GM19438 (cell line): ENCODE measurements at regions not wholly inside any gene's neighbourhood (a gene's known extent, or its start where the extent isn't known, plus 50 kb on each side); places are given as distances from the start of the nearest gene placed in this dataset.
A peak's percentile ranks its signal among the peaks of the same experiment; 100 is the strongest.

Source experiments
- ATAC-seq: cut with Tn5 transposase; IDR thresholded peaks from one replicate; pipeline ENCODE4 v1.9.1; 2021; ENCODE audit warnings: low read depth; ENCODE audit not compliant: unreplicated experiment

DNA sequence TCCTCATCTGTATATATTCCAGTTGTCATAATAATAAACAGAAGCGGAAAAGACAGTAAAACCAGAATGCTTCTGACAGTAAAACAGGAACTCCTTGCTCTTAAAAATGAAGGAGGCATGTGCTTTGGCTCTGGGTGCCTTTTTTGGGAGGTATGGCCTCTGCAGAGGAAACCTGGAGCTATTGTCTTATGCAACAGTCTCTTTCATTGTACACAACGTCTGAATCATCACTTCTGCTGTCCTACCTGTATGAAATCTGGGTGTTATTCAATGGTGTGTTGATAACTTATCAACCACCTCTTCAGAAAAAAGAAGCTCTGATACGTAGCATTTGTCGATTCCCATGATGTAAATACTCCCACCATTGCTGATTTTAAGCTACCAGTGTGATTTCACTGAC, 64.8 kb downstream of the CDCA7 start:
- ATAC-seq, result no peak

DNA sequence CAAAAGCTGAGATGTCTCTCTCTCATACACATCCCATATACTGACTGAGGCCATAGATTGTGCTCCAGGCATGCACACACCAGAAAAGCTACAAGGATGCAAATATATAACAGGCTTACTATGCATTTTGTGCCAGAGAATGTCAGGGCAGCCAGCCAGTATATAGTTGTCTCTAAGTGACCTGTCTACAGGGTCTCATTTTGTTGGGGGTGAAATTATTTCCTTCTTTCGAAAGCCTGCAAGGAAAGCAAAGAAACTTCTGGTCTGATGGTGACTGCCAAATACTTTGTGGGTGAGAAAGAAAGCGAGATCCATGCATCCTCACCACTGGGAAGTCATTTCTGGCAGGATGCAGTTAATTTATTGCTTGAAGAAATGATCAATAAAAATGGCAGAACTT, 70.2 kb downstream of the CDCA7 start:
- ATAC-seq, result no peak

- ATAC-seq, result no peak
Measured at GRCh38 chr2:173427887-173428668, 73.4 kb downstream of the CDCA7 start.

GRCh38 chr2:173431191-173431590, 76.5 kb downstream of the CDCA7 start:
- no peak for ATAC-seq

DNA sequence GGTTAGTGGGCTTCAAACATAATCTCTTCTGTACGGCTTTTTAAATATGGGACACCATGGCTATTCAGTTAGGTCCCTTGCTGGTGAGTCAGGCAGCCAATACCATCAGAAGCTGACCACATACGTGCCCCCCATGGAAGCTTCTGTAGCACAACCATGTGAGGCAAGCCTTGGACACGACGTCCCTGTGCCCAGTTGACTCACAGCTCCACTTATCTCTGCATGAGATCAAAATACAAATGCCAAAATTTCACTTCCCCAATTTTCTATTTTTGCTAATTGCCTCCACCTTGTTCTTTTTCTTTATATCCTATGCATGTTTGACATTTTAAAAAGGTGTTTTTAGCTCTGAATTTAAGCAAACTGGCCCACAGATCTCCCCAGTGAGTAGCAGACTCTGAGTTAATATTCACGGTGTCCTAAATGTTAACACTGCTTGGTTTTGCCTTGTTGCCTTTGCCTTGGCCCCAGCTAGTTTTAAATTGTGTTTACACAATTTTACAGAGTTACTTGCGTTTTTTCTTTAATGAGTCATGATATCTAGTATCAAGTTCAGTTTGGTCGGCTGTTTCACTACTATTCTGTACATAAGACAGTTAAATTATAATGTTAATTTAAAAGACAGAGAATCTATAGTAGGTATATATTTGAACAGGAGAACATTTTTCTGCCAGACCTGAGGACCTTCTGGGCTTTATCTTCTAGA, 77.5 kb downstream of the CDCA7 start:
- ATAC-seq, result no peak

GRCh38 chr2:173434762-173435569, 80.3 kb downstream of the CDCA7 start:
- no peak for ATAC-seq

DNA sequence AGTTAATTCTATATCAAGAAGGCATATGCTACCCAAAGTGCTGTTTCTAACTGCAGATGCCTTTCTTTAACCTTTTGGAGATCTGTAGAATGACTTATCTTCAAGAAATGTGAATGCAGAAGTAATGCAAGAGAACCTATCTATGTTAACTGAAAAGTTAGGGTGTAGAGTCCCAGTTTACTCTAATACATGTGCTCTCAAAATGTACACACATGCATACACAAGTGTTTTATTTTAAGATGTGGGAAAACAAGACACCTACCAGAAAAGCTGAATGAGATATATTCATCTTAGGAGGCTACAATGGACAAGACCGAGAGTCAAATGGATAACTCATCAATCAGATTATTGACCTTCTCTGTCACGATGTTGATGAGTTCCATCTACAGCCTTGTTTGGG, 80.9 kb downstream of the CDCA7 start:
- ATAC-seq, result no peak

- ATAC-seq, result no peak
Measured at GRCh38 chr2:173436088-173436487, 81.4 kb downstream of the CDCA7 start.

DNA sequence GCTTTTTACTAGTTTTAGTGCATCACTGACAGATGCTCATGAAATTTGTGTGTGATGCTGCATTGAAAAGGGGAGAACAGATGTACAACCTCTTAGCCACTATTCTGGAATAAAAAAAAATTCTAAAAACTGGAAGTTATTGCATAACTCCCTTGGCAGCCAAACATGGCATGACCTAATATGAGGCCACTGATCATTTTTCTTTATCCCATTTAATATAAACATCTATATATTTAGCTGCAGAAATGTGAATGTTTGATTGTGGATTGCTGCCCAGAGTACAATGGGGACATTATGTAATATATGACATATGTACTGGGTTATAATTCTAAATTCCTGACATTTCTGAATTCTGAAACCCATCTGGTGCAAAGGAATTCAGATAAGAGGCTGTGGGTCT, 86.5 kb downstream of the CDCA7 start:
- ATAC-seq, result no peak

GRCh38 chr2:173442542-173442941, 87.9 kb downstream of the CDCA7 start:
- no peak for ATAC-seq

- ATAC-seq, result no peak
Measured at GRCh38 chr2:173446722-173447121, 92.0 kb downstream of the CDCA7 start.

- peak; percentile 87 for ATAC-seq
Measured at GRCh38 chr2:173448938-173449471, 94.3 kb downstream of the CDCA7 start.

DNA sequence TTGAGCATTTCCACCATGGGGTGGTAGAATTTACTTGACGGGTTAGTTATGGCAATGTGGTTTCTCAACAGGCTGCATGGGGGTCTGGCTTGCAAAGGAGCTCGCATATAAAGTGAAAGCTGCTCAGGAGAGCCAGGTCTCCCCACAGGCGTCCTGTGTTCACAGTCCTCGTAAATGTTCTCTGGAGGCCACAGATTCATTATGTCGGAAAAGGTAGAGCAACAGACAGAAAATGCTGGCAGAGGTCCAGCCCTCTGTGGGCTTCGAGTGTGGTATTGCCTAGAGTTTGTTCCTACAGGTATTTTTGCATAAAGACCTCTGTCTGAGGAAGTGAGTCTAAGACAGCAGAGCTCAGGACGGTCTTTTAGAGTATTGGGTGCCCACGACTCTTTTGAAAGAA, 96.4 kb downstream of the CDCA7 start:
- no peak for ATAC-seq

DNA sequence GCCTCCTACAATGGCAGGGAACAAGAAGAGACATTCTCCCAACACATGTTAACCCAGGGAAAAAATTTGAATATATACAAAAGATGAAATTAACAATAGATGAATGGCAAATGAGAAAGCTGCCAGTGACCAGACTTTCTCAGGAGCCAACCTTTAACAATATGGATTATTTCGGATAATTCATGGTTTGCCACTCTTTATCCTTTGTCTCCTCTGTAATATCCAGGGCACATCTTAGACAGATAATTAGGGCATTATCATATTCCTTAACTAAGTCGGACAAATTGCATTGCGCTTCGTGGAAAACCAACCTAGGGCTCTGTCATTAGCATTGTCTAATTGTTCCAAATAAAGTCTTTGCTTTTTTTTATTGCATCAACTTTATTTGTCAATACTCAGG, 97.3 kb downstream of the CDCA7 start:
- ATAC-seq, result no peak

GRCh38 chr2:173452416-173452815, 97.7 kb downstream of the CDCA7 start:
- ATAC-seq, result no peak

- ATAC-seq, result no peak
Measured at GRCh38 chr2:173456960-173457359, 102.3 kb downstream of the CDCA7 start.

- ATAC-seq, result no peak
Measured at GRCh38 chr2:173457366-173457765, 102.7 kb downstream of the CDCA7 start.

- ATAC-seq, result no peak
Measured at GRCh38 chr2:173458991-173459780, 104.5 kb downstream of the CDCA7 start.

DNA sequence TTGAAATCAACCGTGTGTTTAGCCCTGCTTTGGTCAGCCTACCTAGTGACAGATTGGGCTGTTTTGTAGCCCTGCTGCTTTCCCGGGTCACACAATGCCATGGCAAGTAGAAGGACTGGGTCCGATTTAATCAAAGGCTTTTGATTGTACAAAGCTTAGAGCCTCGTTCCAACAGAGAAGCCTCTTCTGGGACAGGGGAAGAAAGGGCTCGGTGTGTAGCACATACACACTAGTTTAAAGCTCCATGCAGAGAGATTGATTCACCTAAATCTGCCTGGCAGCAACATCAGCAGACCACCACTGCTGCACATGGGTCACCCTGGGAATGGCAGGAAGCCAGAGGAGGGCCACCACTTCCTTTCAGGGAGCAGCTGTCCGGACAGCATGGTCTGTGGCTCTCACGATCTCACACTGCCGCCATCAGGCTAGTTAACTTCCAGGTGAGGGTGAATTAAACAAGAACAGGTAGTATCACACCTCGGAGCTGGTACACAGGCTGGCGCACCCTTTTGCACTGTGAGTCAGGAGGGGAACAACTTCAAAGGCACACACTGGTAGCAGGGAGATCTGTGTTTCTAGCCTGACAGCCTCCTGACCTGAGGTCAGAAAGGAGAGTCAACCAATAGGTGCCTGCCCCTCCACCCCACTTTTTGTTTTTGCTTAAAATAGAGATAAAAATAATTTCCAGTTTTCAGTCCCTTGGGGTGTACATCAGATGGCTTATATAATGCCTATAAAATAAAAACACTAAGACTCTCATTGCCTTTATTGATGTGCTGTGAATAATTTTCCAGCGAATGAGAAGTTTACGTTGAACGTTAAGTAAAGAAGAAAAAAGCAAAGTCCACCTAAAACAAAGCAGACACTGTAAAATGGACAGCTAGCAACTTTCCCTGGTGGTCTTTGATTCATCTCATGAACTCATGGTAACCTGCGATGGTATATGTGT, 108.5 kb downstream of the CDCA7 start:
- no peak for ATAC-seq
